WI38 (cell line): ENCODE measurements at regions not wholly inside any gene's neighbourhood (a gene's known extent, or its start where the extent isn't known, plus 50 kb on each side); places are given as distances from the start of the nearest gene placed in this dataset.

Source experiments
- H3K4me3 ChIP-seq: 2 replicates; pipeline ENCODE4 v1.5.1; 2011; ENCODE audit warnings: low read depth, mild to moderate bottlenecking, control low read depth, low read length
- TF ChIP-seq, protein P1 (sequence below): IDR thresholded peaks from 2 replicates; pipeline ENCODE4 v1.5.1; 2012; ENCODE audit warnings: low read depth, mild to moderate bottlenecking, control low read depth, low read length

DNA sequence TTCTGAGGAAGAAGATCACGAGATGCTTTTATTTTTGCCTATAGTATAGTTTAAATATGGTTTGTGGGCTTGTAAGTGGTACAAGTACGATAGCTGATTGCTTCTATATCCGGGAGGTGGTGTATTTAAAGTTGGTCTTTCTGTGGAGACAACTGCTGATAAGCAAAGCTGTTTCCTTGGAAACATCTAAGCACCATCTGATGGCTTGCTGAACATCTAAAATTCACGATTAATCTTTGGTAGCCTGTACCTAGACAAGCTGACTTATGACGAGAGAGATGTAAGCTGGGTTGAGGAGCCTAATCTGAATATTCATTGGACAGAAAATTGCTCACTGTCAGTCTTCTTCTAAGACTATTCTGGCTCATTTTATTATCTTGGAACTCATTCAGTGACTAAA, 74.6 kb upstream of the NWD2 start:
- TF ChIP-seq, protein P1, sequence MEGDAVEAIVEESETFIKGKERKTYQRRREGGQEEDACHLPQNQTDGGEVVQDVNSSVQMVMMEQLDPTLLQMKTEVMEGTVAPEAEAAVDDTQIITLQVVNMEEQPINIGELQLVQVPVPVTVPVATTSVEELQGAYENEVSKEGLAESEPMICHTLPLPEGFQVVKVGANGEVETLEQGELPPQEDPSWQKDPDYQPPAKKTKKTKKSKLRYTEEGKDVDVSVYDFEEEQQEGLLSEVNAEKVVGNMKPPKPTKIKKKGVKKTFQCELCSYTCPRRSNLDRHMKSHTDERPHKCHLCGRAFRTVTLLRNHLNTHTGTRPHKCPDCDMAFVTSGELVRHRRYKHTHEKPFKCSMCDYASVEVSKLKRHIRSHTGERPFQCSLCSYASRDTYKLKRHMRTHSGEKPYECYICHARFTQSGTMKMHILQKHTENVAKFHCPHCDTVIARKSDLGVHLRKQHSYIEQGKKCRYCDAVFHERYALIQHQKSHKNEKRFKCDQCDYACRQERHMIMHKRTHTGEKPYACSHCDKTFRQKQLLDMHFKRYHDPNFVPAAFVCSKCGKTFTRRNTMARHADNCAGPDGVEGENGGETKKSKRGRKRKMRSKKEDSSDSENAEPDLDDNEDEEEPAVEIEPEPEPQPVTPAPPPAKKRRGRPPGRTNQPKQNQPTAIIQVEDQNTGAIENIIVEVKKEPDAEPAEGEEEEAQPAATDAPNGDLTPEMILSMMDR, result no peak

DNA sequence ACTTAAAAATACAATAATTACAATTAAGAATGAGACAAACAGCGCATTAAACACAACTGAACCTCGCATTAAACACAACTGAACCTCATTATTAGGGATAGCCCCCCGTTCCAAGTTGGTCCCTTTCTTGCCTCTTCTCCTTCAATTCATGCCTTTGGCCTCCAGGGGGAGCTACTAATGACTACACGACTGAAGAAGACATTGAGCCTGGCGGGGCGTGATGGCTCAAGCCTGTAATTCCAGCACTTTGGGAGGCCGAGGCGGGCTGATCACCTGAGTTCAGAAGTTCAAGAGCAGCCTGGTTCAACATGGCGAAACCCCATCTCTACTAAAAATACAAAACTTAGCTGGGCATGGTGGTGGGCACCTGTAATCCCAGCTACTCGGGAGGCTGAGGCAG, 56.4 kb upstream of the NWD2 start:
- no peak overlapping the region for H3K4me3 ChIP-seq

More for the DNA sequence above, 74.6 kb upstream of the NWD2 start:
- no peak overlapping the region for H3K4me3 ChIP-seq

More for the DNA sequence above, 56.4 kb upstream of the NWD2 start:
- TF ChIP-seq, protein P1, result no peak
